ENCODE measurements at regions not wholly inside any gene's neighbourhood (a gene's known extent, or its start where the extent isn't known, plus 50 kb on each side); places are given as distances from the start of the nearest gene placed in this dataset.
A peak's percentile ranks its signal among the peaks of the same experiment; 100 is the strongest.
"Not testable (repeated sequence)": the region's sequence is repeated elsewhere in the genome, so short reads cannot be mapped to it uniquely, and the experiment has no call there.

GRCh38 chr9:7545371-7546165, 254.0 kb downstream of the DMAC1 start:
- no peak for DNase-seq (ENCODE audit: low spot score)

- no peak for DNase-seq (ENCODE audit: low spot score)
These were observed 256.9 kb downstream of the DMAC1 start for GRCh38 chr9:7542693-7543092.

GRCh38 chr9:7542126-7542525, 257.5 kb downstream of the DMAC1 start:
- no peak for DNase-seq (ENCODE audit: low spot score)

GRCh38 chr9:7536310-7536939, 263.2 kb downstream of the DMAC1 start:
- DNase-seq (ENCODE audit: low spot score): peak; percentile 37

- no peak for DNase-seq (ENCODE audit: low spot score)
These were observed 265.2 kb downstream of the DMAC1 start for GRCh38 chr9:7534211-7534935.

- DNase-seq (ENCODE audit: low spot score): no peak
These were observed 266.0 kb downstream of the DMAC1 start for GRCh38 chr9:7533376-7534090.

GRCh38 chr9:7523426-7524043, 276.0 kb downstream of the DMAC1 start:
- DNase-seq (ENCODE audit: low spot score): no peak

GRCh38 chr9:7520396-7520795, 279.2 kb downstream of the DMAC1 start:
- DNase-seq (ENCODE audit: low spot score): no peak

GRCh38 chr9:7516376-7516775, 283.2 kb downstream of the DMAC1 start:
- DNase-seq (ENCODE audit: low spot score): no peak

- peak; percentile 8 for DNase-seq (ENCODE audit: low spot score)
These were observed 289.4 kb downstream of the DMAC1 start for GRCh38 chr9:7510199-7510598.

GRCh38 chr9:7509576-7510145, 289.9 kb downstream of the DMAC1 start:
- no peak for DNase-seq (ENCODE audit: low spot score)

- no peak for DNase-seq (ENCODE audit: low spot score)
These were observed 291.1 kb downstream of the DMAC1 start for GRCh38 chr9:7508516-7508915.

GRCh38 chr9:7507566-7508270, 291.9 kb downstream of the DMAC1 start:
- no peak for DNase-seq (ENCODE audit: low spot score)

GRCh38 chr9:7507026-7507425, 292.6 kb downstream of the DMAC1 start:
- no peak for DNase-seq (ENCODE audit: low spot score)

- DNase-seq (ENCODE audit: low spot score): no peak
These were observed 299.1 kb downstream of the DMAC1 start for GRCh38 chr9:7500521-7500920.

GRCh38 chr9:7491641-7492040, 307.9 kb downstream of the DMAC1 start:
- no peak for DNase-seq (ENCODE audit: low spot score)

- no peak for DNase-seq (ENCODE audit: low spot score)
These were observed 309.1 kb downstream of the DMAC1 start for GRCh38 chr9:7490317-7491108.

- DNase-seq (ENCODE audit: low spot score): peak; percentile 87
These were observed 310.5 kb downstream of the DMAC1 start for GRCh38 chr9:7489036-7489435.

GRCh38 chr9:7484014-7484413, 315.6 kb downstream of the DMAC1 start:
- DNase-seq (ENCODE audit: low spot score): not testable (repeated sequence)

- DNase-seq (ENCODE audit: low spot score): no peak
These were observed 318.0 kb downstream of the DMAC1 start for GRCh38 chr9:7481570-7481969.

Measured in SK-N-DZ (cell line).